Pancreas (tissue), 10 donors: ENCODE measurements at regions not wholly inside any gene's neighbourhood (a gene's known extent, or its start where the extent isn't known, plus 50 kb on each side); places are given as distances from the start of the nearest gene placed in this dataset.

Experiments
- ATAC-seq, 4 donors: fragments of 200-7000 bp; cut with Tn5 transposase; one replicate each; pipeline versions ENCODE4 v1.8.0 to v1.9.1; 2020; ENCODE audit warnings: mild to moderate bottlenecking in 4 of 4, moderate library complexity in 4 of 4
- DNase-seq, 6 donors: peaks; one replicate each; pipeline ENCODE4 v3.0.0-alpha.2; 2020
- FAIRE-seq: peaks from 2 replicates; lab custom pipeline; 2012; peaks lifted over from hg19 to GRCh38; lab: Jason Lieb, UNC
- H3K27ac ChIP-seq, 4 donors: fragments of 200-600 bp; sonication (generic); 1 replicate in 3 of 4; 2 replicates in 1 of 4; pipeline versions ENCODE4 v1.5.0 to v1.8.0; 2020
- H3K27me3 ChIP-seq, 4 donors: fragments of 200-600 bp; one replicate each; pipeline ENCODE4 v1.8.0; 2021
- H3K36me3 ChIP-seq, 3 donors: fragments of 200-600 bp; sonication (generic) in 1 of 3; one replicate each; pipeline versions ENCODE4 v1.5.0 to v1.8.0; 2020 to 2021
- H3K4me1 ChIP-seq, 3 donors: fragments of 200-600 bp; one replicate each; pipeline ENCODE4 v1.8.0; 2021
- H3K4me3 ChIP-seq, 4 donors: fragments of 200-600 bp; sonication (generic) in 2 of 4; one replicate each; pipeline versions ENCODE4 v1.5.0 to v1.8.0; 2020 to 2021
- H3K9me3 ChIP-seq, 4 donors: fragments of 200-600 bp; one replicate each; pipeline ENCODE4 v1.8.0; 2021
- WGBS, 2 donors: extraction: QIAGEN DNeasy Blood & Tissue Kit; methylation state at CpG; one replicate each; pipeline ENCODE4 v1.1.7; 2013; 5-methylcytosine and 5-hydroxymethylcytosine counted together
- intact Hi-C, 3 donors: fragments of 100-400 bp; cut with DNase I; formaldehyde crosslinking; loops; one replicate each; pipeline versions ENCODE4 v1.11.1 to v1.14.2; 2022
- TF ChIP-seq, protein P1 (sequence below), 4 donors: fragments of 200-600 bp; sonication (generic) in 3 of 4; IDR thresholded peaks; one replicate each; pipeline versions ENCODE4 v1.5.0 to v1.8.0; 2021; ENCODE audit warnings: antibody characterized with exemption in 4 of 4
- donor health status: healthy with polysubstance abuse.
- donor health status: DM: no; HTN: no; CAD: no; lungs with moderate emphysema.
- donor health status: DM: no; HTN: no; CAD: no.
- donor health status: control.
- donor health status: control.
- donor health status: Bipolar disorder and iron deficiency.
- donor health status: DM: yes; HTN: yes; CAD: no.
- donor health status: DM: no; HTN: no; CAD: no.
- donor health status: DM: no; HTN: no; CAD: no.
- donor health status: DM: yes; HTN: yes; CAD: no.

GRCh38 chr10:110403593-110403992 is 94.1 kb upstream of the DUSP5 start:
- 89 to 91% methylated on average over 9 of the region's 9 CpGs for WGBS, 2 donors
- Histone ChIP-seq H3K27ac (no peak overlapping the region), H3K4me1 (no peaks in the 10 kb centered on the region), H3K4me3 (no peak overlapping the region), H3K27me3 (no peaks in the 10 kb centered on the region), H3K36me3 (no peaks in the 10 kb centered on the region), H3K9me3 (no peaks in the 10 kb centered on the region)
- TF ChIP-seq, protein P1, sequence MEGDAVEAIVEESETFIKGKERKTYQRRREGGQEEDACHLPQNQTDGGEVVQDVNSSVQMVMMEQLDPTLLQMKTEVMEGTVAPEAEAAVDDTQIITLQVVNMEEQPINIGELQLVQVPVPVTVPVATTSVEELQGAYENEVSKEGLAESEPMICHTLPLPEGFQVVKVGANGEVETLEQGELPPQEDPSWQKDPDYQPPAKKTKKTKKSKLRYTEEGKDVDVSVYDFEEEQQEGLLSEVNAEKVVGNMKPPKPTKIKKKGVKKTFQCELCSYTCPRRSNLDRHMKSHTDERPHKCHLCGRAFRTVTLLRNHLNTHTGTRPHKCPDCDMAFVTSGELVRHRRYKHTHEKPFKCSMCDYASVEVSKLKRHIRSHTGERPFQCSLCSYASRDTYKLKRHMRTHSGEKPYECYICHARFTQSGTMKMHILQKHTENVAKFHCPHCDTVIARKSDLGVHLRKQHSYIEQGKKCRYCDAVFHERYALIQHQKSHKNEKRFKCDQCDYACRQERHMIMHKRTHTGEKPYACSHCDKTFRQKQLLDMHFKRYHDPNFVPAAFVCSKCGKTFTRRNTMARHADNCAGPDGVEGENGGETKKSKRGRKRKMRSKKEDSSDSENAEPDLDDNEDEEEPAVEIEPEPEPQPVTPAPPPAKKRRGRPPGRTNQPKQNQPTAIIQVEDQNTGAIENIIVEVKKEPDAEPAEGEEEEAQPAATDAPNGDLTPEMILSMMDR (IDR thresholded peaks at IDR 0.05): no peak
- DNase-seq (no peak), FAIRE-seq (no peak), ATAC-seq (no peak)
- intact Hi-C loops: no loop called here

GRCh38 chr10:110404413-110404812 is 93.3 kb upstream of the DUSP5 start:
- H3K4me3 ChIP-seq: no peak overlapping the region
- no peaks in the 10 kb centered on the region for H3K36me3 ChIP-seq
- TF ChIP-seq, protein P1 (IDR thresholded peaks at IDR 0.05): no peak
- no peaks in the 10 kb centered on the region for H3K4me1 ChIP-seq
- H3K27ac ChIP-seq: no peak overlapping the region
- no peak for FAIRE-seq
- WGBS, 2 donors: 81 to 82% methylated on average over 4 of the region's 4 CpGs
- H3K9me3 ChIP-seq: no peaks in the 10 kb centered on the region
- no peaks in the 10 kb centered on the region for H3K27me3 ChIP-seq
- intact Hi-C loops: no loop called here
- DNase-seq: no peak
- no peak for ATAC-seq

DNA sequence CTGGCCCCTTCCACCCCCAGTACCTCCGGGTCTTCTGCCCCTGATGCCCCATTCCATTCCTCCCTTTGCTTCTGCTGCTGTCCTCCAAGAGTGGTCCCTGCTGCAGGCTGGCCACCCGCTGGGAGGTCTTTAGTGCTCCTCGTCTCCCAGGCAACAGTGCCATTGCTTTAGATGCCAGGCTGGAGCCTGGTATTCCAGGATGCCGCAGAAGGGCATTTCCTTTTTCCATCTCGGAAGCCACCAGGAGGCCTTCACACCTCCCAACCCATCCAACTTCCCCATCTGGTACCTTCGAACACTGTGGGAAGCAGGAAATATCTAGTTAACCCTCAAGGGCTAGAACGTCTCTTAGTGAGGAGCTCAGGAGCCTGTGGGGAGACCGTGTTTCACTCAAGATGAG is 92.9 kb upstream of the DUSP5 start:
- DNase-seq (no peak), FAIRE-seq (no peak), ATAC-seq (no peak)
- WGBS, 2 donors: 88% methylated on average over 8 of the region's 8 CpGs
- no peaks in the 10 kb centered on the region for H3K27me3 ChIP-seq
- no peak overlapping the region for H3K27ac ChIP-seq
- H3K9me3 ChIP-seq: no peaks in the 10 kb centered on the region
- H3K4me1 ChIP-seq: no peaks in the 10 kb centered on the region
- H3K36me3 ChIP-seq: no peaks in the 10 kb centered on the region
- no peak overlapping the region for H3K4me3 ChIP-seq
- TF ChIP-seq, protein P1 (IDR thresholded peaks at IDR 0.05): no peak
- intact Hi-C loops: no loop called here

- no peaks in the 10 kb centered on the region for H3K9me3 ChIP-seq
- no peak for DNase-seq
- FAIRE-seq: no peak
- ATAC-seq: no peak
- H3K4me1 ChIP-seq: peaks cover 0 to 4% (median 0%) of the 10 kb centered on the region in 3 donors
- TF ChIP-seq, protein P1 (IDR thresholded peaks at IDR 0.05): no peak
- no peaks in the 10 kb centered on the region for H3K36me3 ChIP-seq
- H3K4me3 ChIP-seq: no peak overlapping the region
- no peaks in the 10 kb centered on the region for H3K27me3 ChIP-seq
- intact Hi-C loops: no loop called here
- WGBS, 2 donors: 83 to 85% methylated on average over 6 of the region's 6 CpGs
- no peak overlapping the region for H3K27ac ChIP-seq
Measured at GRCh38 chr10:110405380-110405779, 92.3 kb upstream of the DUSP5 start.

- ATAC-seq (no peak), FAIRE-seq (no peak), DNase-seq (no peak)
- intact Hi-C loops: no loop called here
- Histone ChIP-seq H3K9me3 (no peaks in the 10 kb centered on the region), H3K27me3 (no peaks in the 10 kb centered on the region), H3K27ac (no peak overlapping the region), H3K36me3 (no peaks in the 10 kb centered on the region), H3K4me1 (peaks cover 0 to 10% (median 0%) of the 10 kb centered on the region in 3 donors), H3K4me3 (no peak overlapping the region)
- TF ChIP-seq, protein P1 (IDR thresholded peaks at IDR 0.05): no peak
- 76 to 78% methylated on average over 8 of the region's 8 CpGs for WGBS, 2 donors
Measured at GRCh38 chr10:110407301-110408170, 90.2 kb upstream of the DUSP5 start.
